B cell (primary cell): ENCODE measurements at regions not wholly inside any gene's neighbourhood (a gene's known extent, or its start where the extent isn't known, plus 50 kb on each side); places are given as distances from the start of the nearest gene placed in this dataset.

Experiments
- CTCF ChIP-seq: fragments of 200-600 bp; IDR thresholded peaks from one replicate; pipeline ENCODE4 v1.8.0; 2022; ENCODE audit warnings: antibody characterized with exemption, mild to moderate bottlenecking
- EZH2 ChIP-seq: IDR thresholded peaks from 2 replicates; pipeline ENCODE4 v1.6.1; 2012; ENCODE audit warnings: borderline replicate concordance, low read depth, mild to moderate bottlenecking, moderate library complexity, low read length; ENCODE audit not compliant: insufficient read depth, poor library complexity, severe bottlenecking

GRCh38 chr3:107987036-107987939 is 103.5 kb downstream of the CD47 start:
- no peak for TF ChIP-seq CTCF
- TF ChIP-seq EZH2: no peak
